ENCODE measurements at regions not wholly inside any gene's neighbourhood (a gene's known extent, or its start where the extent isn't known, plus 50 kb on each side); places are given as distances from the start of the nearest gene placed in this dataset.

DNA sequence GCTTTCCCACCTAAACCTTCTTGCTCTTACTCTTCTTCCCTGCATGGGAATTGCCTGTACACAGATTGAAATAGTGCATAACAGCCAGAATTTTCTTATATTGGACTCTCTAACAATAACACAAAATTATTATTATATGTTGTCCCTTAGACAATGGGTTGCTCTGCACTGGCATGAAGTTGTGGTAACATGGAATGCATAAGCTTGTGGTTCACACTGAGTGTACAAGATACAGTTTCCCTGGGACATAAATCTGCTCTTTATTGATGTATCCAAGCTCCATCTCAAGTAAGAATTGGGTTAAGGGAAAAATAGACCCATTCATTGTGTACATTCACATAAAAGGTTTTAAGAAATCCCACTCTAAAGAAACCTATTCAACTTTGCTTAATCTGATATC, 114.4 kb upstream of the NTF3 start:
- TF ChIP-seq, protein P1, sequence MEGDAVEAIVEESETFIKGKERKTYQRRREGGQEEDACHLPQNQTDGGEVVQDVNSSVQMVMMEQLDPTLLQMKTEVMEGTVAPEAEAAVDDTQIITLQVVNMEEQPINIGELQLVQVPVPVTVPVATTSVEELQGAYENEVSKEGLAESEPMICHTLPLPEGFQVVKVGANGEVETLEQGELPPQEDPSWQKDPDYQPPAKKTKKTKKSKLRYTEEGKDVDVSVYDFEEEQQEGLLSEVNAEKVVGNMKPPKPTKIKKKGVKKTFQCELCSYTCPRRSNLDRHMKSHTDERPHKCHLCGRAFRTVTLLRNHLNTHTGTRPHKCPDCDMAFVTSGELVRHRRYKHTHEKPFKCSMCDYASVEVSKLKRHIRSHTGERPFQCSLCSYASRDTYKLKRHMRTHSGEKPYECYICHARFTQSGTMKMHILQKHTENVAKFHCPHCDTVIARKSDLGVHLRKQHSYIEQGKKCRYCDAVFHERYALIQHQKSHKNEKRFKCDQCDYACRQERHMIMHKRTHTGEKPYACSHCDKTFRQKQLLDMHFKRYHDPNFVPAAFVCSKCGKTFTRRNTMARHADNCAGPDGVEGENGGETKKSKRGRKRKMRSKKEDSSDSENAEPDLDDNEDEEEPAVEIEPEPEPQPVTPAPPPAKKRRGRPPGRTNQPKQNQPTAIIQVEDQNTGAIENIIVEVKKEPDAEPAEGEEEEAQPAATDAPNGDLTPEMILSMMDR (IDR thresholded peaks at IDR 0.05), result no peak
- TF ChIP-seq POLR2A (IDR thresholded peaks at IDR 0.05), result no peak

Data from ovary (tissue), 3 donors.